A549 (cell line): ENCODE measurements at regions not wholly inside any gene's neighbourhood (a gene's known extent, or its start where the extent isn't known, plus 50 kb on each side); places are given as distances from the start of the nearest gene placed in this dataset.

Source experiments
- ATAC-seq, 2 experiments: fragments of 200-7000 bp in 1 of 2; fragments of >200 bp in 1 of 2; cut with Nextera tagmentation in 1 of 2; cut with Tn5 transposase in 1 of 2; 3 replicates each; pipeline versions ENCODE4 v1.8.0 to v1.9.1; 2018 to 2020; ENCODE audit warnings: mild to moderate bottlenecking in 1 of 2, moderate library complexity in 1 of 2
- CTCF ChIA-PET: fragments of 300-600 bp; sonication (Branson Sonifier 250); formaldehyde crosslinking; extraction: SDS; loops from one replicate; lab custom pipeline; 2021; ENCODE audit warnings: antibody characterized with exemption, inconsistent platforms; lab: Yijun Ruan, JAX
- POLR2A ChIA-PET: fragments of 350-600 bp; formaldehyde crosslinking; extraction: SDS; loops from one replicate; lab custom pipeline; 2021; ENCODE audit warnings: antibody characterized with exemption, inconsistent platforms; lab: Yijun Ruan, JAX
- DNase-seq, 2 experiments: peaks; one replicate each; pipeline versions ENCODE4 v3.0.0 to v3.0.0-alpha.2; 2011 to 2016; ENCODE audit warnings: low read depth in 1 of 2, low spot score in 1 of 2
- FAIRE-seq: peaks from 2 replicates; lab custom pipeline; 2011; peaks lifted over from hg19 to GRCh38; lab: Jason Lieb, UNC
- H3K27ac ChIP-seq, 2 experiments: fragments of >200 bp; sonication (Bioruptor Twin); formaldehyde crosslinking; 3 replicates each; pipeline ENCODE4 v1.5.1; 2016 to 2017
- H3K4me1 ChIP-seq: fragments of >200 bp; sonication (Bioruptor Twin); formaldehyde crosslinking; 3 replicates; pipeline ENCODE4 v1.6.1; 2016
- H3K4me2 ChIP-seq: fragments of >200 bp; sonication (Bioruptor Twin); formaldehyde crosslinking; 3 replicates; pipeline ENCODE4 v1.6.1; 2016
- H3K4me3 ChIP-seq: fragments of >200 bp; sonication (Bioruptor Twin); formaldehyde crosslinking; 3 replicates; pipeline ENCODE4 v1.5.1; 2016
- H3K9me3 ChIP-seq: fragments of >200 bp; sonication (Bioruptor Twin); formaldehyde crosslinking; 3 replicates; pipeline ENCODE4 v1.6.1; 2016
- CBX2 ChIP-seq: fragments of 200-600 bp; sonication (generic); IDR thresholded peaks from 2 replicates; pipeline ENCODE4 v1.6.1; 2016; ENCODE audit warnings: low read depth, mild to moderate bottlenecking, borderline replicate concordance
- CEBPB ChIP-seq, 2 experiments: fragments of >200 bp in 1 of 2; sonication (Bioruptor Twin) in 1 of 2; formaldehyde crosslinking in 1 of 2; IDR thresholded peaks; 2 replicates each; pipeline ENCODE4 v1.6.1; 2012 to 2016
- EP300 ChIP-seq, 2 experiments: fragments of >200 bp; sonication (Bioruptor Twin); formaldehyde crosslinking; IDR thresholded peaks; 2 replicates in 1 of 2; 3 replicates in 1 of 2; pipeline ENCODE4 v1.6.1; 2016 to 2017
- FOXS1 ChIP-seq: fragments of 250-450 bp; sonication (Bioruptor Pico); IDR thresholded peaks from 2 replicates; pipeline ENCODE4 v1.5.0; 2020; ENCODE audit warnings: mild to moderate bottlenecking, moderate library complexity
- HDAC2 ChIP-seq: fragments of 200-600 bp; sonication (generic); IDR thresholded peaks from 2 replicates; pipeline ENCODE4 v1.6.1; 2016
- HOXB5 ChIP-seq: fragments of 250-450 bp; sonication (Bioruptor Pico); IDR thresholded peaks from 2 replicates; pipeline ENCODE4 v1.5.0; 2020; ENCODE audit warnings: mild to moderate bottlenecking, moderate library complexity
- KDM5A ChIP-seq: fragments of 200-600 bp; sonication (generic); IDR thresholded peaks from 2 replicates; pipeline ENCODE4 v1.6.1; 2016; ENCODE audit warnings: antibody characterized with exemption, mild to moderate bottlenecking
- MYC ChIP-seq: IDR thresholded peaks from 2 replicates; pipeline ENCODE4 v1.6.1; 2012; ENCODE audit warnings: mild to moderate bottlenecking, inconsistent platforms, low read length, improper control_type of control experiment, borderline replicate concordance
- NFE2L2 ChIP-seq: fragments of 150-350 bp; conservative IDR thresholded peaks from 2 replicates; pipeline ENCODE4 v1.6.1; 2014; ENCODE audit warnings: low read length
- PHF8 ChIP-seq: fragments of 200-600 bp; sonication (generic); IDR thresholded peaks from 2 replicates; pipeline ENCODE4 v1.6.1; 2016; ENCODE audit warnings: low read depth, mild to moderate bottlenecking, antibody characterized with exemption, moderate library complexity, borderline replicate concordance
- RCOR1 ChIP-seq: fragments of 150-350 bp; IDR thresholded peaks from 2 replicates; pipeline ENCODE4 v1.6.1; 2014; ENCODE audit warnings: antibody characterized with exemption, low read length, low read depth
- RNF2 ChIP-seq: fragments of 200-600 bp; sonication (generic); IDR thresholded peaks from 2 replicates; pipeline ENCODE4 v1.6.1; 2016; ENCODE audit warnings: low read depth, mild to moderate bottlenecking, antibody characterized with exemption, moderate library complexity, borderline replicate concordance
- SREBF2 ChIP-seq: fragments of 450-650 bp; IDR thresholded peaks from 2 replicates; pipeline ENCODE4 v1.6.1; 2014; ENCODE audit warnings: mild to moderate bottlenecking, moderate library complexity
- TFCP2L1 ChIP-seq: fragments of 250-450 bp; sonication (Bioruptor Pico); IDR thresholded peaks from 2 replicates; pipeline ENCODE4 v1.5.0; 2021; ENCODE audit warnings: mild to moderate bottlenecking
- ZC3H11A ChIP-seq: fragments of 450-650 bp; IDR thresholded peaks from 2 replicates; pipeline ENCODE4 v1.6.1; 2014; ENCODE audit warnings: antibody characterized with exemption, mild to moderate bottlenecking
- WGBS: methylation state at CpG from one replicate; pipeline ENCODE4 v1.1.6; 2017; ENCODE audit errors: missing lambda C conversion rate; 5-methylcytosine and 5-hydroxymethylcytosine counted together
- TF ChIP-seq, protein P1 (sequence below): fragments of >200 bp; sonication (Bioruptor Twin); formaldehyde crosslinking; IDR thresholded peaks from 3 replicates; pipeline ENCODE4 v1.5.1; 2016
- TF ChIP-seq, protein P2 (sequence below): fragments of 200-600 bp; sonication (generic); IDR thresholded peaks from 2 replicates; pipeline ENCODE4 v1.6.1; 2016; ENCODE audit warnings: antibody characterized with exemption, mild to moderate bottlenecking, moderate library complexity
- TF ChIP-seq, protein P3 (sequence below): fragments of >200 bp; sonication (Bioruptor Twin); formaldehyde crosslinking; IDR thresholded peaks from 3 replicates; pipeline ENCODE4 v1.6.1; 2016

DNA sequence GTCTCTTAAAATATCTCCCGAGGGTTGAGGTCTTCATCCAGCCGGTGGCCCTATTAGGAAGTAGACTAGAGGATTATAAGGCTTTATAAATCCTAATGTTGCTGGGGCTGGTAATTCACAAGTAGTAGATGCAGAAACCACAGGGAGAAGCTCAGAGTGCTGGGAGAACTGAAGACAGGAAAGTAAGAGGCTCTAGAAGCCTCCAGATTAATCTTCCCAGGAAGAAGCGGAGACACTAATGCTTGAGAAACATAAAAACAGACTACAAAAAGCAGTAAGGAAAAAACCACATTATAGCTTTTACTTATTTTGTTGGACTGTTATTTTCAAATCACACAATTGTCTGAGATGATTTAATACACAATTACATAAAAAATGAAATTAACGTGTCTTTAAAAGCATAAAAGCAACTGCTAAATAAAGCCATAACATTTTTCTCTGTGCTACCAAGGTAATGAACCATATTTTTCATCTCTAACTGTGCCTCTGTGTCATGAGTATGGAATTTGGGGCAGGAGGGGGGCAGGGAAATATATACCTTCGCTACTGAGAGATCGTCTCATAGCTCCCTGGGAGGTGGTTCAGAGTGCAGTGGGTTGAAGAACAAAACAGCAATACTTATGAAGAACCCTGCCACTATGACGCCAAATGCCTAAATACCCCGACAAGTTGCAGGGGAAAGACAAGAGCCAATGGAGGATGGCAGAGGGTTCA, 806.2 kb upstream of the WWC1 start:
- ChIA-PET POLR2A (no interaction called here), CTCF (no interaction called here)
- WGBS: 22% methylated on average over 8 of the region's 8 CpGs
- TF ChIP-seq, protein P1, sequence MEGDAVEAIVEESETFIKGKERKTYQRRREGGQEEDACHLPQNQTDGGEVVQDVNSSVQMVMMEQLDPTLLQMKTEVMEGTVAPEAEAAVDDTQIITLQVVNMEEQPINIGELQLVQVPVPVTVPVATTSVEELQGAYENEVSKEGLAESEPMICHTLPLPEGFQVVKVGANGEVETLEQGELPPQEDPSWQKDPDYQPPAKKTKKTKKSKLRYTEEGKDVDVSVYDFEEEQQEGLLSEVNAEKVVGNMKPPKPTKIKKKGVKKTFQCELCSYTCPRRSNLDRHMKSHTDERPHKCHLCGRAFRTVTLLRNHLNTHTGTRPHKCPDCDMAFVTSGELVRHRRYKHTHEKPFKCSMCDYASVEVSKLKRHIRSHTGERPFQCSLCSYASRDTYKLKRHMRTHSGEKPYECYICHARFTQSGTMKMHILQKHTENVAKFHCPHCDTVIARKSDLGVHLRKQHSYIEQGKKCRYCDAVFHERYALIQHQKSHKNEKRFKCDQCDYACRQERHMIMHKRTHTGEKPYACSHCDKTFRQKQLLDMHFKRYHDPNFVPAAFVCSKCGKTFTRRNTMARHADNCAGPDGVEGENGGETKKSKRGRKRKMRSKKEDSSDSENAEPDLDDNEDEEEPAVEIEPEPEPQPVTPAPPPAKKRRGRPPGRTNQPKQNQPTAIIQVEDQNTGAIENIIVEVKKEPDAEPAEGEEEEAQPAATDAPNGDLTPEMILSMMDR: no peak
- TF ChIP-seq CEBPB (IDR thresholded peaks at IDR 0.05) (no peak), PHF8 (no peak), CBX2 (no peak), KDM5A (no peak), FOXS1 (no peak), EP300 (IDR thresholded peaks at IDR 0.05) (no peak), NFE2L2 (no peak), ZC3H11A (no peak), TFCP2L1 (no peak), RCOR1 (no peak)
- TF ChIP-seq, protein P2, sequence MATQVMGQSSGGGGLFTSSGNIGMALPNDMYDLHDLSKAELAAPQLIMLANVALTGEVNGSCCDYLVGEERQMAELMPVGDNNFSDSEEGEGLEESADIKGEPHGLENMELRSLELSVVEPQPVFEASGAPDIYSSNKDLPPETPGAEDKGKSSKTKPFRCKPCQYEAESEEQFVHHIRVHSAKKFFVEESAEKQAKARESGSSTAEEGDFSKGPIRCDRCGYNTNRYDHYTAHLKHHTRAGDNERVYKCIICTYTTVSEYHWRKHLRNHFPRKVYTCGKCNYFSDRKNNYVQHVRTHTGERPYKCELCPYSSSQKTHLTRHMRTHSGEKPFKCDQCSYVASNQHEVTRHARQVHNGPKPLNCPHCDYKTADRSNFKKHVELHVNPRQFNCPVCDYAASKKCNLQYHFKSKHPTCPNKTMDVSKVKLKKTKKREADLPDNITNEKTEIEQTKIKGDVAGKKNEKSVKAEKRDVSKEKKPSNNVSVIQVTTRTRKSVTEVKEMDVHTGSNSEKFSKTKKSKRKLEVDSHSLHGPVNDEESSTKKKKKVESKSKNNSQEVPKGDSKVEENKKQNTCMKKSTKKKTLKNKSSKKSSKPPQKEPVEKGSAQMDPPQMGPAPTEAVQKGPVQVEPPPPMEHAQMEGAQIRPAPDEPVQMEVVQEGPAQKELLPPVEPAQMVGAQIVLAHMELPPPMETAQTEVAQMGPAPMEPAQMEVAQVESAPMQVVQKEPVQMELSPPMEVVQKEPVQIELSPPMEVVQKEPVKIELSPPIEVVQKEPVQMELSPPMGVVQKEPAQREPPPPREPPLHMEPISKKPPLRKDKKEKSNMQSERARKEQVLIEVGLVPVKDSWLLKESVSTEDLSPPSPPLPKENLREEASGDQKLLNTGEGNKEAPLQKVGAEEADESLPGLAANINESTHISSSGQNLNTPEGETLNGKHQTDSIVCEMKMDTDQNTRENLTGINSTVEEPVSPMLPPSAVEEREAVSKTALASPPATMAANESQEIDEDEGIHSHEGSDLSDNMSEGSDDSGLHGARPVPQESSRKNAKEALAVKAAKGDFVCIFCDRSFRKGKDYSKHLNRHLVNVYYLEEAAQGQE: no peak
- DNase-seq (no peak), FAIRE-seq (no peak), ATAC-seq (no peak)
- H3K4me1 ChIP-seq: no peaks in the 10 kb centered on the region
- H3K9me3 ChIP-seq: no peaks in the 10 kb centered on the region
- no peak overlapping the region for H3K27ac ChIP-seq
- no peak overlapping the region for H3K4me3 ChIP-seq
- H3K4me2 ChIP-seq: no peak overlapping the region

DNA sequence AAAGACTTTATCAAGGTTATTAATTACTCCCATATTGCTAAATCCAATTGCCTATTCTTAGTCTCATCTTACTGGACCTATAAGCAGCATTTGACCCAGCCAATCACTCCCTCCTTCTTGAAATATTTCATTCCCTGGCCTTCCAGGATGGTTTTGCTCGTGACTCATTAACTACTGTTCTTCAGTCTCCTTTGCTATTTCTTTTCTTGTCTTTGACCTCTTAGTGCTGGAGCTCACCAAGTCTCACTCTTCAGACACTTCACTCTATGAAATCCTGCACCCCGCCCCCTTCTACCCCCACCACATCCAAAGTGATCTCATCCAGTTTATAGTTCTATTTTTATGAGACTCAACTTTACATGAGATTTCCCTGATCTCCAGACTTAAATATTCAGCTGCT, 803.1 kb upstream of the WWC1 start:
- Histone ChIP-seq H3K4me2 (no peak overlapping the region), H3K4me1 (no peaks in the 10 kb centered on the region), H3K27ac (no peak overlapping the region), H3K4me3 (no peak overlapping the region), H3K9me3 (no peaks in the 10 kb centered on the region)
- WGBS: 1% methylated on average over 2 of the region's 2 CpGs
- ChIA-PET CTCF (no interaction called here), POLR2A (no interaction called here)
- no peak for FAIRE-seq
- ATAC-seq: no peak
- TF ChIP-seq NFE2L2 (no peak), HDAC2 (no peak), SREBF2 (no peak), MYC (no peak), CBX2 (no peak), KDM5A (no peak), HOXB5 (no peak), RNF2 (no peak), PHF8 (no peak)
- TF ChIP-seq, protein P1: no peak
- TF ChIP-seq, protein P3, sequence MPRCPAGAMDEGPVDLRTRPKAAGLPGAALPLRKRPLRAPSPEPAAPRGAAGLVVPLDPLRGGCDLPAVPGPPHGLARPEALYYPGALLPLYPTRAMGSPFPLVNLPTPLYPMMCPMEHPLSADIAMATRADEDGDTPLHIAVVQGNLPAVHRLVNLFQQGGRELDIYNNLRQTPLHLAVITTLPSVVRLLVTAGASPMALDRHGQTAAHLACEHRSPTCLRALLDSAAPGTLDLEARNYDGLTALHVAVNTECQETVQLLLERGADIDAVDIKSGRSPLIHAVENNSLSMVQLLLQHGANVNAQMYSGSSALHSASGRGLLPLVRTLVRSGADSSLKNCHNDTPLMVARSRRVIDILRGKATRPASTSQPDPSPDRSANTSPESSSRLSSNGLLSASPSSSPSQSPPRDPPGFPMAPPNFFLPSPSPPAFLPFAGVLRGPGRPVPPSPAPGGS: no peak
- DNase-seq: no peak
